Lung (tissue), 12 donors: ENCODE measurements at regions not wholly inside any gene's neighbourhood (a gene's known extent, or its start where the extent isn't known, plus 50 kb on each side); places are given as distances from the start of the nearest gene placed in this dataset. TPM values are rescaled to one million over a fixed set of nuclear protein-coding genes. Genes with fewer than 3 reads are reported as not detected.

Experiments
- ATAC-seq: fragments of 200-7000 bp; cut with Tn5 transposase; one replicate; pipeline ENCODE4 v1.9.1; 2020; ENCODE audit warnings: moderate number of reproducible peaks; ENCODE audit not compliant: insufficient read depth, low FRiP score
- DNase-seq, 3 donors: peaks; one replicate each; pipeline ENCODE4 v3.0.0-alpha.2; 2013 to 2017
- H3K27ac ChIP-seq, 2 donors: one replicate each; pipeline ENCODE4 v1.5.1; 2013; ENCODE audit warnings: mild to moderate bottlenecking in 2 of 2, moderate library complexity in 2 of 2, control low read depth in 1 of 2, inconsistent platforms in 1 of 2, low read depth in 1 of 2, low read length in 1 of 2
- H3K27me3 ChIP-seq, 3 donors: one replicate each; pipeline ENCODE4 v1.5.1; 2013; ENCODE audit warnings: low read length in 2 of 3; ENCODE audit not compliant: control insufficient read depth in 3 of 3, insufficient read depth in 3 of 3
- H3K36me3 ChIP-seq, 4 donors: one replicate each; pipeline ENCODE4 v1.5.1; 2013; ENCODE audit warnings: low read length in 4 of 4, mild to moderate bottlenecking in 1 of 4, moderate library complexity in 1 of 4; ENCODE audit not compliant: control insufficient read depth in 4 of 4, insufficient read depth in 4 of 4
- H3K4me1 ChIP-seq, 5 donors: one replicate each; pipeline ENCODE4 v1.5.1; 2013; ENCODE audit warnings: low read length in 5 of 5, mild to moderate bottlenecking in 2 of 5, moderate library complexity in 1 of 5; ENCODE audit not compliant: control insufficient read depth in 5 of 5, insufficient read depth in 5 of 5
- H3K4me3 ChIP-seq: one replicate; pipeline ENCODE4 v1.5.1; 2013; ENCODE audit warnings: mild to moderate bottlenecking, control low read depth, moderate library complexity
- H3K9ac ChIP-seq, 2 donors: one replicate each; pipeline ENCODE4 v1.5.1; 2013; ENCODE audit warnings: low read length in 2 of 2, control low read depth in 1 of 2; ENCODE audit not compliant: insufficient read depth in 1 of 2
- H3K9me3 ChIP-seq, 4 donors: one replicate each; pipeline ENCODE4 v1.5.1; 2013; ENCODE audit warnings: low read length in 3 of 4, mild to moderate bottlenecking in 1 of 4, moderate library complexity in 1 of 4; ENCODE audit not compliant: control insufficient read depth in 4 of 4, insufficient read depth in 3 of 4
- CTCF ChIP-seq: IDR thresholded peaks from 2 replicates; pipeline ENCODE4 v1.5.1; 2012; ENCODE audit warnings: mild to moderate bottlenecking; ENCODE audit errors: control extremely low read depth, extremely low read depth
- small RNA-seq: library from RNA; depleted of rRNA; stranded (forward); fragments of <200 nt; gene quantifications from one replicate; pipeline ENCODE3, GENCODE V24; 2014; ENCODE audit warnings: low replicate concordance
- donor health status: control.
- donor health status: control.
- donor health status: Bipolar disorder and iron deficiency.
- donor health status: healthy.
- donor health status: DM: yes; HTN: yes; CAD: no.

- DNase-seq (no peak), ATAC-seq (no peak)
- Histone ChIP-seq H3K9me3 (peaks cover 0 to 1% (median 0%) of the 10 kb centered on the region in 4 donors), H3K27ac (no peak overlapping the region), H3K9ac (no peak overlapping the region), H3K4me1 (no peaks in the 10 kb centered on the region), H3K36me3 (no peaks in the 10 kb centered on the region), H3K4me3 (no peak overlapping the region), H3K27me3 (peaks cover 0 to 6% (median 3%) of the 10 kb centered on the region in 3 donors)
- TF ChIP-seq CTCF: no peak
These were observed 438.2 kb upstream of the DIAPH2 start for GRCh38 chrX:96246436-96246835.

Small RNA genes in the stretch of these regions (small RNA-seq; reads per million reads assigned to genes)
- gene AL022161.1 (not detected), gene RN7SL379P (not detected), gene RNA5SP510 (not detected), gene RPS29P28 (not detected)
